Activated naive CD4-positive, alpha-beta T cell treated with anti-CD3 and anti-CD28 coated beads for 36 hours (primary cell): ENCODE measurements at regions not wholly inside any gene's neighbourhood (a gene's known extent, or its start where the extent isn't known, plus 50 kb on each side); places are given as distances from the start of the nearest gene placed in this dataset.

Experiments
- CTCF ChIA-PET: fragments of 350-600 bp; sonication (Branson Sonifier 250); formaldehyde crosslinking; loops from one replicate; lab custom pipeline; 2021; ENCODE audit warnings: antibody characterized with exemption; lab: Charles Lee
- DNase-seq: peaks from one replicate; pipeline ENCODE4 v3.0.0-alpha.2; 2020
- H3K27ac Mint-ChIP-seq: one replicate; pipeline ENCODE4 v1.8.0; 2021; ENCODE audit warnings: mild to moderate bottlenecking, mixed read lengths
- H3K27me3 Mint-ChIP-seq: one replicate; pipeline ENCODE4 v1.8.0; 2021; ENCODE audit warnings: low read depth, mixed read lengths
- H3K36me3 Mint-ChIP-seq: one replicate; pipeline ENCODE4 v1.8.0; 2021; ENCODE audit warnings: low read depth, mixed read lengths
- H3K4me1 Mint-ChIP-seq: one replicate; pipeline ENCODE4 v1.8.0; 2021; ENCODE audit warnings: low read depth, mixed read lengths
- H3K4me3 Mint-ChIP-seq: one replicate; pipeline ENCODE4 v1.8.0; 2021; ENCODE audit warnings: mild to moderate bottlenecking, moderate library complexity, mixed read lengths
- H3K9me3 Mint-ChIP-seq: one replicate; pipeline ENCODE4 v1.8.0; 2021; ENCODE audit warnings: mixed read lengths
- intact Hi-C: fragments of 100-400 bp; cut with micrococcal nuclease; formaldehyde crosslinking; loops from one replicate; pipeline ENCODE4 v1.15.1; 2023

GRCh38 chr4:119755599-119755998 is 127.0 kb upstream of the PDE5A start:
- H3K27ac Mint-ChIP-seq, result no peak overlapping the region
- no peaks in the 10 kb centered on the region for H3K4me1 Mint-ChIP-seq
- no peak for DNase-seq
- H3K27me3 Mint-ChIP-seq, result peaks cover 11% of the 10 kb centered on the region
- intact Hi-C loops, result no loop called here
- H3K4me3 Mint-ChIP-seq, result no peak overlapping the region
- CTCF ChIA-PET, result no interaction called here
- no peaks in the 10 kb centered on the region for H3K36me3 Mint-ChIP-seq
- no peaks in the 10 kb centered on the region for H3K9me3 Mint-ChIP-seq

GRCh38 chr4:119752936-119753335 is 124.3 kb upstream of the PDE5A start:
- Mint-ChIP-seq H3K4me1 (no peaks in the 10 kb centered on the region), H3K9me3 (no peaks in the 10 kb centered on the region), H3K27ac (no peak overlapping the region), H3K4me3 (no peak overlapping the region), H3K36me3 (no peaks in the 10 kb centered on the region), H3K27me3 (peaks cover 9% of the 10 kb centered on the region)
- intact Hi-C loops, result no loop called here
- no peak for DNase-seq
- CTCF ChIA-PET, result no interaction called here

- no peak for DNase-seq
- Mint-ChIP-seq H3K4me1 (no peaks in the 10 kb centered on the region), H3K9me3 (no peaks in the 10 kb centered on the region), H3K27me3 (peaks cover 12% of the 10 kb centered on the region), H3K36me3 (no peaks in the 10 kb centered on the region), H3K27ac (no peak overlapping the region), H3K4me3 (no peak overlapping the region)
- intact Hi-C loops, result no loop called here
- CTCF ChIA-PET, result no interaction called here
These were observed 122.2 kb upstream of the PDE5A start for GRCh38 chr4:119750771-119751170.

GRCh38 chr4:119750048-119750447 is 121.4 kb upstream of the PDE5A start:
- Mint-ChIP-seq H3K4me1 (no peaks in the 10 kb centered on the region), H3K27ac (no peak overlapping the region), H3K36me3 (no peaks in the 10 kb centered on the region), H3K27me3 (peaks cover 9% of the 10 kb centered on the region), H3K4me3 (no peak overlapping the region), H3K9me3 (no peaks in the 10 kb centered on the region)
- CTCF ChIA-PET, result no interaction called here
- intact Hi-C loops, result no loop called here
- DNase-seq, result no peak

- H3K4me3 Mint-ChIP-seq, result no peak overlapping the region
These were observed 120.2 kb upstream of the PDE5A start for GRCh38 chr4:119748853-119749252.

GRCh38 chr4:119746951-119747350 is 118.3 kb upstream of the PDE5A start:
- Mint-ChIP-seq H3K9me3 (no peaks in the 10 kb centered on the region), H3K4me3 (no peak overlapping the region), H3K27me3 (peaks cover 11% of the 10 kb centered on the region), H3K36me3 (no peaks in the 10 kb centered on the region), H3K4me1 (no peaks in the 10 kb centered on the region), H3K27ac (no peak overlapping the region)
- DNase-seq, result no peak
- CTCF ChIA-PET, result no interaction called here
- intact Hi-C loops, result no loop called here

More at GRCh38 chr4:119748853-119749252, 120.2 kb upstream of the PDE5A start:
- Mint-ChIP-seq H3K9me3 (no peaks in the 10 kb centered on the region), H3K4me1 (no peaks in the 10 kb centered on the region), H3K27me3 (peaks cover 10% of the 10 kb centered on the region), H3K27ac (no peak overlapping the region), H3K36me3 (no peaks in the 10 kb centered on the region)
- intact Hi-C loops, result no loop called here
- CTCF ChIA-PET, result no interaction called here
- DNase-seq, result no peak

GRCh38 chr4:119745351-119745750 is 116.7 kb upstream of the PDE5A start:
- H3K4me3 Mint-ChIP-seq, result no peak overlapping the region
- no peak overlapping the region for H3K27ac Mint-ChIP-seq
- H3K9me3 Mint-ChIP-seq, result no peaks in the 10 kb centered on the region
- no peaks in the 10 kb centered on the region for H3K36me3 Mint-ChIP-seq
- DNase-seq, result no peak
- H3K27me3 Mint-ChIP-seq, result peaks cover 9% of the 10 kb centered on the region
- intact Hi-C loops, result no loop called here
- no peaks in the 10 kb centered on the region for H3K4me1 Mint-ChIP-seq
- CTCF ChIA-PET, result interaction anchor here (0.9 to 1.1 kb wide), 2 partner anchors 8 to 41 kb away, joined by 3 to 6 read pairs; no protein-coding TSS in a partner anchor

- CTCF ChIA-PET, result no interaction called here
- H3K4me3 Mint-ChIP-seq, result no peak overlapping the region
- no peak overlapping the region for H3K27ac Mint-ChIP-seq
- H3K4me1 Mint-ChIP-seq, result no peaks in the 10 kb centered on the region
- H3K36me3 Mint-ChIP-seq, result no peaks in the 10 kb centered on the region
- DNase-seq, result no peak
- peaks cover 9% of the 10 kb centered on the region for H3K27me3 Mint-ChIP-seq
- no peaks in the 10 kb centered on the region for H3K9me3 Mint-ChIP-seq
- intact Hi-C loops, result no loop called here
These were observed 116.0 kb upstream of the PDE5A start for GRCh38 chr4:119744580-119744979.

- CTCF ChIA-PET, result no interaction called here
- Mint-ChIP-seq H3K27ac (no peak overlapping the region), H3K4me1 (no peaks in the 10 kb centered on the region), H3K27me3 (peaks cover 9% of the 10 kb centered on the region), H3K4me3 (no peak overlapping the region), H3K36me3 (no peaks in the 10 kb centered on the region), H3K9me3 (no peaks in the 10 kb centered on the region)
- intact Hi-C loops, result no loop called here
- DNase-seq, result no peak
These were observed 115.0 kb upstream of the PDE5A start for GRCh38 chr4:119743644-119744043.

GRCh38 chr4:119739796-119740195 is 111.2 kb upstream of the PDE5A start:
- H3K4me3 Mint-ChIP-seq, result no peak overlapping the region
- H3K36me3 Mint-ChIP-seq, result no peaks in the 10 kb centered on the region
- no peak overlapping the region for H3K27ac Mint-ChIP-seq
- no peaks in the 10 kb centered on the region for H3K9me3 Mint-ChIP-seq
- no peaks in the 10 kb centered on the region for H3K4me1 Mint-ChIP-seq
- no peak for DNase-seq
- CTCF ChIA-PET, result no interaction called here
- intact Hi-C loops, result no loop called here
- peaks cover 2% of the 10 kb centered on the region for H3K27me3 Mint-ChIP-seq

GRCh38 chr4:119738901-119739300 is 110.3 kb upstream of the PDE5A start:
- Mint-ChIP-seq H3K4me1 (no peaks in the 10 kb centered on the region), H3K4me3 (no peak overlapping the region), H3K9me3 (no peaks in the 10 kb centered on the region), H3K36me3 (no peaks in the 10 kb centered on the region), H3K27ac (no peak overlapping the region), H3K27me3 (peaks cover 1% of the 10 kb centered on the region)
- intact Hi-C loops, result no loop called here
- DNase-seq, result no peak
- CTCF ChIA-PET, result no interaction called here

GRCh38 chr4:119736559-119736958 is 108.0 kb upstream of the PDE5A start:
- Mint-ChIP-seq H3K27ac (no peak overlapping the region), H3K4me3 (no peak overlapping the region), H3K27me3 (peaks cover 2% of the 10 kb centered on the region), H3K9me3 (no peaks in the 10 kb centered on the region), H3K36me3 (no peaks in the 10 kb centered on the region), H3K4me1 (no peaks in the 10 kb centered on the region)
- intact Hi-C loops, result no loop called here
- CTCF ChIA-PET, result interaction anchor here (1.4 to 3.1 kb wide), 2 partner anchors 9 to 108 kb away, joined by 6 to 10 read pairs; partner anchors contain the start of gene PDE5A
- DNase-seq, result no peak

GRCh38 chr4:119735165-119735651 is 106.6 kb upstream of the PDE5A start:
- H3K9me3 Mint-ChIP-seq, result no peaks in the 10 kb centered on the region
- CTCF ChIA-PET, result interaction anchor here (3.1 kb wide), 1 partner anchor 107 kb away, joined by 10 read pairs; the partner anchor contains the start of gene PDE5A
- no peak for DNase-seq
- intact Hi-C loops, result no loop called here
- H3K4me1 Mint-ChIP-seq, result no peaks in the 10 kb centered on the region
- H3K27me3 Mint-ChIP-seq, result peaks cover 2% of the 10 kb centered on the region
- H3K27ac Mint-ChIP-seq, result no peak overlapping the region
- no peak overlapping the region for H3K4me3 Mint-ChIP-seq
- H3K36me3 Mint-ChIP-seq, result no peaks in the 10 kb centered on the region
